ENCODE measurements at regions not wholly inside any gene's neighbourhood (a gene's known extent, or its start where the extent isn't known, plus 50 kb on each side); places are given as distances from the start of the nearest gene placed in this dataset.

GRCh38 chr14:97626088-97626487 is 828.9 kb downstream of the VRK1 start:
- Histone ChIP-seq H3K27ac (no peak overlapping the region), H3K36me3 (no peaks in the 10 kb centered on the region), H3K27me3 (no peaks in the 10 kb centered on the region), H3K9me3 (no peaks in the 10 kb centered on the region), H3K4me1 (no peaks in the 10 kb centered on the region), H3K4me3 (replicated peaks in 1 of 3) (no peak overlapping the region)
- intact Hi-C loops (cut with DNase I): no loop called here
- no peak for DNase-seq
- TF ChIP-seq POLR2A (IDR thresholded peaks at IDR 0.05): no peak
- TF ChIP-seq, protein P1, sequence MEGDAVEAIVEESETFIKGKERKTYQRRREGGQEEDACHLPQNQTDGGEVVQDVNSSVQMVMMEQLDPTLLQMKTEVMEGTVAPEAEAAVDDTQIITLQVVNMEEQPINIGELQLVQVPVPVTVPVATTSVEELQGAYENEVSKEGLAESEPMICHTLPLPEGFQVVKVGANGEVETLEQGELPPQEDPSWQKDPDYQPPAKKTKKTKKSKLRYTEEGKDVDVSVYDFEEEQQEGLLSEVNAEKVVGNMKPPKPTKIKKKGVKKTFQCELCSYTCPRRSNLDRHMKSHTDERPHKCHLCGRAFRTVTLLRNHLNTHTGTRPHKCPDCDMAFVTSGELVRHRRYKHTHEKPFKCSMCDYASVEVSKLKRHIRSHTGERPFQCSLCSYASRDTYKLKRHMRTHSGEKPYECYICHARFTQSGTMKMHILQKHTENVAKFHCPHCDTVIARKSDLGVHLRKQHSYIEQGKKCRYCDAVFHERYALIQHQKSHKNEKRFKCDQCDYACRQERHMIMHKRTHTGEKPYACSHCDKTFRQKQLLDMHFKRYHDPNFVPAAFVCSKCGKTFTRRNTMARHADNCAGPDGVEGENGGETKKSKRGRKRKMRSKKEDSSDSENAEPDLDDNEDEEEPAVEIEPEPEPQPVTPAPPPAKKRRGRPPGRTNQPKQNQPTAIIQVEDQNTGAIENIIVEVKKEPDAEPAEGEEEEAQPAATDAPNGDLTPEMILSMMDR (IDR thresholded peaks at IDR 0.05): no peak
- WGBS, 2 donors: 63 to 68% methylated on average over 4 of the region's 4 CpGs

- WGBS, 2 donors: 69 to 78% methylated on average over 5 of the region's 5 CpGs
- H3K4me1 ChIP-seq: no peaks in the 10 kb centered on the region
- intact Hi-C loops (cut with DNase I): no loop called here
Observed at GRCh38 chr14:97630249-97630648, 833.1 kb downstream of the VRK1 start.

GRCh38 chr14:97633131-97633738 is 836.1 kb downstream of the VRK1 start:
- Histone ChIP-seq H3K27ac (no peak overlapping the region), H3K4me3 (replicated peaks in 1 of 3) (no peak overlapping the region), H3K36me3 (no peaks in the 10 kb centered on the region), H3K27me3 (no peaks in the 10 kb centered on the region), H3K9me3 (no peaks in the 10 kb centered on the region), H3K4me1 (no peaks in the 10 kb centered on the region)
- intact Hi-C loops (cut with DNase I): no loop called here
- TF ChIP-seq POLR2A (IDR thresholded peaks at IDR 0.05): no peak
- TF ChIP-seq, protein P1 (IDR thresholded peaks at IDR 0.05): no peak
- 83 to 90% methylated on average over 4 of the region's 4 CpGs for WGBS, 2 donors
- DNase-seq: no peak

More at GRCh38 chr14:97630249-97630648, 833.1 kb downstream of the VRK1 start:
- H3K9me3 ChIP-seq: no peaks in the 10 kb centered on the region
- H3K27me3 ChIP-seq: no peaks in the 10 kb centered on the region
- TF ChIP-seq, protein P1 (IDR thresholded peaks at IDR 0.05): no peak
- TF ChIP-seq POLR2A (IDR thresholded peaks at IDR 0.05): no peak
- H3K27ac ChIP-seq: no peak overlapping the region
- DNase-seq: no peak
- H3K36me3 ChIP-seq: no peaks in the 10 kb centered on the region
- no peak overlapping the region for H3K4me3 ChIP-seq (replicated peaks in 1 of 3)

GRCh38 chr14:97634751-97635150 is 837.6 kb downstream of the VRK1 start:
- Histone ChIP-seq H3K36me3 (no peaks in the 10 kb centered on the region), H3K27me3 (no peaks in the 10 kb centered on the region), H3K9me3 (no peaks in the 10 kb centered on the region), H3K4me1 (no peaks in the 10 kb centered on the region), H3K27ac (no peak overlapping the region), H3K4me3 (replicated peaks in 1 of 3) (no peak overlapping the region)
- TF ChIP-seq, protein P1 (IDR thresholded peaks at IDR 0.05): no peak
- TF ChIP-seq POLR2A (IDR thresholded peaks at IDR 0.05): no peak
- intact Hi-C loops (cut with DNase I): no loop called here
- 17 to 19% methylated on average over 13 of the region's 13 CpGs for WGBS, 2 donors
- no peak for DNase-seq

DNA sequence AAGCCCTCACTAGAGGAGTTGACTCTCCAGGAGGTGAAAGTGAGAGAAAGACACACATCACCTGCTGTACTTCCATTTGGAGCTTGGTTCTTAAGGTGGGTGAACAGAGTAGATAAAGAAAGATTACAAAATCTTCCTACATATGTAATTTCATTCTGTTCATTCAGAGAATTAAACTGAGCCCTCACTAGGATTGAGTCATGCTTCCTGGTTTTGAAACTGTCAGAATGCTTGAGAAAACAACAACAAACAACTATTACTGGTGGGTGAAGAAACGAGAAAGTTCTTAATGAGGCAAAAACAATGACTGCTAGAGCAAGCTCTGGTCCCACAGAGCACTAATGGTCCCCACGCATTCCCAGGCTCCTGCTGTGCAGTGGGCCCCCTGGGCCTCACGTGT is 841.7 kb downstream of the VRK1 start:
- Histone ChIP-seq H3K4me3 (replicated peaks in 1 of 3) (no peak overlapping the region), H3K27me3 (no peaks in the 10 kb centered on the region), H3K36me3 (no peaks in the 10 kb centered on the region), H3K9me3 (no peaks in the 10 kb centered on the region), H3K27ac (no peak overlapping the region), H3K4me1 (peaks cover 0 to 5% of the 10 kb centered on the region in 2 donors)
- intact Hi-C loops (cut with DNase I): no loop called here
- 54 to 57% methylated on average over 3 of the region's 3 CpGs for WGBS, 2 donors
- TF ChIP-seq POLR2A (IDR thresholded peaks at IDR 0.05): no peak
- TF ChIP-seq, protein P1 (IDR thresholded peaks at IDR 0.05): no peak
- DNase-seq: no peak
